ENCODE measurements at regions not wholly inside any gene's neighbourhood (a gene's known extent, or its start where the extent isn't known, plus 50 kb on each side); places are given as distances from the start of the nearest gene placed in this dataset.

DNA sequence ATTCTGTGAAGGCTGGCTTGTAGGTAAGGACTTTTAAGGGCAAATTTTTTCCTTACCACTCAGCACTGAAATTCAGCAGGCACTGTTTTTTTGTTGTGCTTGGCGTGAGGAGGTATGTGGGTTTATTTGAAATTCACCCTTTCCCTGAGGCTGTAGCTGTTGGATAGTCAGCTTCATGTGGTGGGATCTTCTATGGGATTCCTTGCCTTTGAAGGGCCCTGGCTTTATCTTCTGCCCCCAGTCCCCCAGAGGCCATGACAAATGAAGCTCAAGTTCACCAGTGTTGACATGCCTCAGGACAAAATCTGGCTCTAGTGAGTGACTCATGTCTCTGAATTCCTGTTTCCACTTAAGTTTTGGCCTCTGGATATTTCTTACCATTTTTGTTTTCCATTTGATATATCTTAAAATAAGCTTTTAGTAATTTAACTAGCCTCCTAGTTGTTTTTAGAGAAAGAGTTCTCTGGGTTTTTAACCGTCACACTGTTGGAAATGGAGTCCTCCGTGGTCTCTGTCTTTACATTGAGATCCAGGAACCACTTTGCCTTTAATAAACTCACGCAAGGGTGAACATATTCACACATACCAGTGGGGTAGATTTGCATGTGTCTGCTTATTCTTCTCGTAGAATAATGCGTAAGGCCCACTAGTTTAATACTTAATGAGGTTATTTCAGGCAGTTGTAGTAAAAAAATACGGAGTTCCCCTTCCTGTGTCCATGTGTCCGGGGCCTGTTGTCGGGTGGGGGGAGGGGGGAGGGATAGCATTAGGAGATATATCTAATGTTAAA is 211.1 kb upstream of the FAM98A start:
- no peaks in the 10 kb centered on the region for H3K27me3 ChIP-seq (ENCODE audit: control insufficient read depth, low read length)
- H3K4me2 ChIP-seq (ENCODE audit: low read length): no peak overlapping the region
- H3K4me1 ChIP-seq (ENCODE audit: control insufficient read depth, low read length): no peaks in the 10 kb centered on the region
- H3K9me2 ChIP-seq (replicated peaks; ENCODE audit: control insufficient read depth, low read length): no peaks in the 10 kb centered on the region
- no peaks in the 10 kb centered on the region for H3K9me3 ChIP-seq (ENCODE audit: control insufficient read depth, insufficient read depth, low read length)
- H3K27ac ChIP-seq (ENCODE audit: low read depth, low read length): no peak overlapping the region
- no peak overlapping the region for H3K4me3 ChIP-seq (ENCODE audit: low read length)
- H3K36me3 ChIP-seq (ENCODE audit: control insufficient read depth, low read length): no peaks in the 10 kb centered on the region
- no peaks in the 10 kb centered on the region for H3F3A ChIP-seq (ENCODE audit: control insufficient read depth, insufficient read depth)
- TF ChIP-seq, protein P1, sequence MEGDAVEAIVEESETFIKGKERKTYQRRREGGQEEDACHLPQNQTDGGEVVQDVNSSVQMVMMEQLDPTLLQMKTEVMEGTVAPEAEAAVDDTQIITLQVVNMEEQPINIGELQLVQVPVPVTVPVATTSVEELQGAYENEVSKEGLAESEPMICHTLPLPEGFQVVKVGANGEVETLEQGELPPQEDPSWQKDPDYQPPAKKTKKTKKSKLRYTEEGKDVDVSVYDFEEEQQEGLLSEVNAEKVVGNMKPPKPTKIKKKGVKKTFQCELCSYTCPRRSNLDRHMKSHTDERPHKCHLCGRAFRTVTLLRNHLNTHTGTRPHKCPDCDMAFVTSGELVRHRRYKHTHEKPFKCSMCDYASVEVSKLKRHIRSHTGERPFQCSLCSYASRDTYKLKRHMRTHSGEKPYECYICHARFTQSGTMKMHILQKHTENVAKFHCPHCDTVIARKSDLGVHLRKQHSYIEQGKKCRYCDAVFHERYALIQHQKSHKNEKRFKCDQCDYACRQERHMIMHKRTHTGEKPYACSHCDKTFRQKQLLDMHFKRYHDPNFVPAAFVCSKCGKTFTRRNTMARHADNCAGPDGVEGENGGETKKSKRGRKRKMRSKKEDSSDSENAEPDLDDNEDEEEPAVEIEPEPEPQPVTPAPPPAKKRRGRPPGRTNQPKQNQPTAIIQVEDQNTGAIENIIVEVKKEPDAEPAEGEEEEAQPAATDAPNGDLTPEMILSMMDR (IDR thresholded peaks at IDR 0.05; ENCODE audit: low read depth, low read length, poor library complexity, severe bottlenecking): no peak
- no peak for TF ChIP-seq EZH2phosphoT487 (IDR thresholded peaks at IDR 0.05; ENCODE audit: borderline replicate concordance, low read length)
- H3K79me2 ChIP-seq (ENCODE audit: control insufficient read depth, low read length): no peaks in the 10 kb centered on the region
- H4K20me1 ChIP-seq (ENCODE audit: control insufficient read depth, insufficient read depth, low read depth, low read length): no peaks in the 10 kb centered on the region

- no peak overlapping the region for H3K27ac ChIP-seq (ENCODE audit: low read depth, low read length)
- H3K79me2 ChIP-seq (ENCODE audit: control insufficient read depth, low read length): no peaks in the 10 kb centered on the region
These were observed 206.9 kb upstream of the FAM98A start for GRCh38 chr2:33806041-33806440.

DNA sequence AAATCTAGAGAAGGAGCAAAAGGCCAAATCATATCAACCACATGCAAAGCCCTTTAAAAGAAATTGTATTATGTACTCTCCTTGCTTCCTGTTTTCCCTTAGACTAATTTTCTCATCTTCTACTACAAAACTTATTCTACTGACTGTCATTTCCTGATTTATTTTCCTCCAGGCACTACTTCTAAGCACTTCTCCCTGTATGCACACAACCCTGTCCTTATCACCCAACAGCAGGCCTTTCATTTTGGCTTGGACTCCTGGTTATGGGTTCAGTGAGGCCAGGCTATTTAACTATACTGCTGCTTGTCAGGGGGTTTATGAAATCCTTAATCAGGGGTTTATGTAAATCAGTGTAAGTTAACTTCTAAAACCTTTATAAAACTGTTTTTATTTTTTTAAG is 205.1 kb upstream of the FAM98A start:
- H3K27me3 ChIP-seq (ENCODE audit: control insufficient read depth, low read length): no peaks in the 10 kb centered on the region
- no peaks in the 10 kb centered on the region for H3K36me3 ChIP-seq (ENCODE audit: control insufficient read depth, low read length)
- H3K4me2 ChIP-seq (ENCODE audit: low read length): no peak overlapping the region
- no peaks in the 10 kb centered on the region for H3K4me1 ChIP-seq (ENCODE audit: control insufficient read depth, low read length)
- TF ChIP-seq EZH2phosphoT487 (IDR thresholded peaks at IDR 0.05; ENCODE audit: borderline replicate concordance, low read length): no peak
- TF ChIP-seq, protein P1 (IDR thresholded peaks at IDR 0.05; ENCODE audit: low read depth, low read length, poor library complexity, severe bottlenecking): no peak
- H3K4me3 ChIP-seq (ENCODE audit: low read length): no peak overlapping the region
- no peaks in the 10 kb centered on the region for H3K9me3 ChIP-seq (ENCODE audit: control insufficient read depth, insufficient read depth, low read length)
- H3K79me2 ChIP-seq (ENCODE audit: control insufficient read depth, low read length): no peaks in the 10 kb centered on the region
- H3K9me2 ChIP-seq (replicated peaks; ENCODE audit: control insufficient read depth, low read length): no peaks in the 10 kb centered on the region
- H4K20me1 ChIP-seq (ENCODE audit: control insufficient read depth, insufficient read depth, low read depth, low read length): no peaks in the 10 kb centered on the region
- H3F3A ChIP-seq (ENCODE audit: control insufficient read depth, insufficient read depth): no peaks in the 10 kb centered on the region
- no peak overlapping the region for H3K27ac ChIP-seq (ENCODE audit: low read depth, low read length)

More at GRCh38 chr2:33806041-33806440, 206.9 kb upstream of the FAM98A start:
- Histone ChIP-seq H3F3A (ENCODE audit: control insufficient read depth, insufficient read depth) (no peaks in the 10 kb centered on the region), H3K4me1 (ENCODE audit: control insufficient read depth, low read length) (no peaks in the 10 kb centered on the region), H3K9me2 (replicated peaks; ENCODE audit: control insufficient read depth, low read length) (no peaks in the 10 kb centered on the region), H3K27me3 (ENCODE audit: control insufficient read depth, low read length) (no peaks in the 10 kb centered on the region), H3K4me2 (ENCODE audit: low read length) (no peak overlapping the region), H3K9me3 (ENCODE audit: control insufficient read depth, insufficient read depth, low read length) (no peaks in the 10 kb centered on the region), H4K20me1 (ENCODE audit: control insufficient read depth, insufficient read depth, low read depth, low read length) (no peaks in the 10 kb centered on the region), H3K36me3 (ENCODE audit: control insufficient read depth, low read length) (no peaks in the 10 kb centered on the region), H3K4me3 (ENCODE audit: low read length) (no peak overlapping the region)
- TF ChIP-seq, protein P1 (IDR thresholded peaks at IDR 0.05; ENCODE audit: low read depth, low read length, poor library complexity, severe bottlenecking): no peak
- no peak for TF ChIP-seq EZH2phosphoT487 (IDR thresholded peaks at IDR 0.05; ENCODE audit: borderline replicate concordance, low read length)
